Suprapubic skin (tissue), 4 donors: ENCODE measurements at regions not wholly inside any gene's neighbourhood (a gene's known extent, or its start where the extent isn't known, plus 50 kb on each side); places are given as distances from the start of the nearest gene placed in this dataset.

Experiments used
- DNase-seq, 2 donors: peaks; one replicate each; pipeline ENCODE4 v3.0.0-alpha.2; 2019; ENCODE audit warnings: low spot score in 2 of 2
- H3K27ac ChIP-seq: fragments of 200-600 bp; sonication (generic); one replicate; pipeline ENCODE4 v1.5.1; 2019
- H3K27me3 ChIP-seq: fragments of 200-600 bp; sonication (generic); one replicate; pipeline ENCODE4 v1.5.1; 2019
- H3K36me3 ChIP-seq: fragments of 200-600 bp; sonication (generic); one replicate; pipeline ENCODE4 v1.5.1; 2019
- H3K4me1 ChIP-seq: fragments of 200-600 bp; sonication (generic); one replicate; pipeline ENCODE4 v1.5.1; 2019
- H3K4me3 ChIP-seq: fragments of 200-600 bp; sonication (generic); one replicate; pipeline ENCODE4 v1.5.1; 2019; ENCODE audit warnings: mild to moderate bottlenecking
- H3K9me3 ChIP-seq: fragments of 200-600 bp; sonication (generic); one replicate; pipeline ENCODE4 v1.5.1; 2019
- EP300 ChIP-seq: sonication (generic); formaldehyde crosslinking; IDR thresholded peaks from one replicate; pipeline ENCODE4 v1.6.1; 2017; ENCODE audit warnings: antibody characterized with exemption
- POLR2A ChIP-seq, 2 donors: fragments of 450-650 bp; IDR thresholded peaks; one replicate each; pipeline ENCODE4 v1.6.1; 2017; ENCODE audit warnings: antibody characterized with exemption in 2 of 2, mild to moderate bottlenecking in 2 of 2, moderate library complexity in 2 of 2
- POLR2AphosphoS5 ChIP-seq, 3 donors: sonication (generic); formaldehyde crosslinking; IDR thresholded peaks; one replicate each; pipeline ENCODE4 v1.6.1; 2017; ENCODE audit warnings: antibody characterized with exemption in 3 of 3
- WGBS: methylation state at CpG from one replicate; pipeline ENCODE4 v1.1.5; 2018; 5-methylcytosine and 5-hydroxymethylcytosine counted together
- TF ChIP-seq, protein P1 (sequence below), 2 donors: fragments of 200-600 bp in 1 of 2; fragments of 450-650 bp in 1 of 2; sonication (generic) in 1 of 2; IDR thresholded peaks; one replicate each; pipeline ENCODE4 v1.5.1; 2016 to 2019; ENCODE audit warnings: antibody characterized with exemption in 2 of 2, mild to moderate bottlenecking in 1 of 2, moderate library complexity in 1 of 2

DNA sequence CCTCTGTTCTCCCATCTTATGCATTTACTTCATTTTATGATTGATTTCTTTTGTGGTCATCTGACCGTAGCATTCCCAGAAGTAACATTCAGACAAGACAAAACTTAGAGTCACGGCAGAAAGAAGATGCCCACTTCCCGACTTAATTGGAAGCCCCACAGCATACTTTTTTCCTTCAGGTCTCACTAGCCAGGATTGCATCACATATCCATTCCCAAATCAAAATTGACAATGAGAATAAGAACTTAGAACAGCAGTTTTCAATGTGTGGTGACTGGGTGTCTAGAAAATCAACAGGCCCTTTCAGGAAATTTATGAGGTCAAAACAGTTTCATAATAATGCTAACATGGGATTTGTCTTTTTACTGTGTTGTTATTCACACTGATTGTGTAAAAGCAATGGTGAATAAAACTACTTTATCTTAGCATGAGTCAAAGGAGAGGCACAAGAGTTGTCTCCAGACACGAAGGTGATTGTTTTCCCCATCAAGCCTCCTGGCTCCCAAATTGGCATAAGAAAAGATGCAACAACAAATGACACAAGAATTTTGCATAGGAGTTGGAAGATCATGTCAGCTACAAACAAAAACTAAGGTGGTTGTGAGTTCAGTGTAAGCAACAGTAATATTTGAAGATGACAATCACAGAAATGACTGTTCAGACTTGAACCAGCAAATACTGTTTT, 493.9 kb downstream of the HTR7 start:
- Histone ChIP-seq H3K9me3 (no peaks in the 10 kb centered on the region), H3K27me3 (no peaks in the 10 kb centered on the region), H3K27ac (no peak overlapping the region), H3K4me3 (no peak overlapping the region), H3K4me1 (no peaks in the 10 kb centered on the region), H3K36me3 (no peaks in the 10 kb centered on the region)
- DNase-seq = no peak
- WGBS = 70% methylated on average over 4 of the region's 4 CpGs
- no peak for TF ChIP-seq POLR2A (IDR thresholded peaks at IDR 0.05)
- no peak for TF ChIP-seq EP300
- TF ChIP-seq, protein P1, sequence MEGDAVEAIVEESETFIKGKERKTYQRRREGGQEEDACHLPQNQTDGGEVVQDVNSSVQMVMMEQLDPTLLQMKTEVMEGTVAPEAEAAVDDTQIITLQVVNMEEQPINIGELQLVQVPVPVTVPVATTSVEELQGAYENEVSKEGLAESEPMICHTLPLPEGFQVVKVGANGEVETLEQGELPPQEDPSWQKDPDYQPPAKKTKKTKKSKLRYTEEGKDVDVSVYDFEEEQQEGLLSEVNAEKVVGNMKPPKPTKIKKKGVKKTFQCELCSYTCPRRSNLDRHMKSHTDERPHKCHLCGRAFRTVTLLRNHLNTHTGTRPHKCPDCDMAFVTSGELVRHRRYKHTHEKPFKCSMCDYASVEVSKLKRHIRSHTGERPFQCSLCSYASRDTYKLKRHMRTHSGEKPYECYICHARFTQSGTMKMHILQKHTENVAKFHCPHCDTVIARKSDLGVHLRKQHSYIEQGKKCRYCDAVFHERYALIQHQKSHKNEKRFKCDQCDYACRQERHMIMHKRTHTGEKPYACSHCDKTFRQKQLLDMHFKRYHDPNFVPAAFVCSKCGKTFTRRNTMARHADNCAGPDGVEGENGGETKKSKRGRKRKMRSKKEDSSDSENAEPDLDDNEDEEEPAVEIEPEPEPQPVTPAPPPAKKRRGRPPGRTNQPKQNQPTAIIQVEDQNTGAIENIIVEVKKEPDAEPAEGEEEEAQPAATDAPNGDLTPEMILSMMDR (IDR thresholded peaks at IDR 0.05) = no peak
- no peak for TF ChIP-seq POLR2AphosphoS5 (IDR thresholded peaks at IDR 0.05)

DNA sequence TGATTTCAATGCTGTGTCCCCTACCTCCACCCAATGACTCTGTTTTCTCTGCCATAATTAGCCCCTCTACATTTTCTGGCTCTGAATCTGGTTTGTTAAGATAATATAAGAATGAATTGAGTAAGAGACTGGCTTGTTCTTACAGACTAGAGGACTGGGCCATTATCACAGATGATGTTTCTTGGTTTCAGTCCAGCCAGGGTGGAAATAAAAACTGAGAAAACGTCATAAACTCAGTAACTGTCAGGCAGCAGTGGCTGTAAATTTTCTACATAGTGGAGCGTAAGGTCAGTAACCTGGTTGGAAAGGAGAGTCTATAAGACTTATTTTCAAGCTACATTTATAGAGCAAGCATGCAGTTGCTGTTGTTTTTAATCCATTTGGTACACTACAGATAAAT, 485.4 kb downstream of the HTR7 start:
- Histone ChIP-seq H3K36me3 (no peaks in the 10 kb centered on the region), H3K9me3 (no peaks in the 10 kb centered on the region), H3K4me3 (no peak overlapping the region), H3K27ac (no peak overlapping the region), H3K27me3 (no peaks in the 10 kb centered on the region), H3K4me1 (no peaks in the 10 kb centered on the region)
- DNase-seq = no peak
- WGBS = 45% methylated on average over 2 of the region's 2 CpGs
- TF ChIP-seq, protein P1 (IDR thresholded peaks at IDR 0.05) = no peak

DNA sequence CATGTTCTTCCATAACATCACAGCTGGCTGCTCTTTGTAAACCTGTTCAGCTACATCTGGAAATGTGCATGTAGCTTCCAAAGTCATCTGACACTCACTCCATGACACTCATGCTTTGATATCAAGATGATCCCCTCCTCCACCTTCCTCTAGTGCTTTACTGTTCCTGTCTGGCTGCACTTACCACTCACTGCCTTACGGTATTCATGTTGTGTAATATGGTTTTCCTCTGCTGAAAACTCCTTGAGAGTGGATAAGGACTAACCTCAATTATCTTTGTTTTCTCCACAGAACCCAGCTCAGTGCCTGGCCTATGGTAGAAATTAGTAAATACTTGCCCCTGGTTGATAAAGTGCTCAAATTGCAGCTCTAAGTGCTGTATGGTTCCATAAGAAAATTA, 483.9 kb downstream of the HTR7 start:
- Histone ChIP-seq H3K27ac (no peak overlapping the region), H3K9me3 (no peaks in the 10 kb centered on the region), H3K4me3 (no peak overlapping the region), H3K36me3 (no peaks in the 10 kb centered on the region), H3K4me1 (no peaks in the 10 kb centered on the region), H3K27me3 (no peaks in the 10 kb centered on the region)
- 47% methylated on average over 1 of the region's 1 CpG for WGBS
- TF ChIP-seq EP300 = no peak
- TF ChIP-seq POLR2AphosphoS5 (IDR thresholded peaks at IDR 0.05) = no peak
- no peak for TF ChIP-seq POLR2A (IDR thresholded peaks at IDR 0.05)
- TF ChIP-seq, protein P1 (IDR thresholded peaks at IDR 0.05) = no peak
- DNase-seq = no peak

DNA sequence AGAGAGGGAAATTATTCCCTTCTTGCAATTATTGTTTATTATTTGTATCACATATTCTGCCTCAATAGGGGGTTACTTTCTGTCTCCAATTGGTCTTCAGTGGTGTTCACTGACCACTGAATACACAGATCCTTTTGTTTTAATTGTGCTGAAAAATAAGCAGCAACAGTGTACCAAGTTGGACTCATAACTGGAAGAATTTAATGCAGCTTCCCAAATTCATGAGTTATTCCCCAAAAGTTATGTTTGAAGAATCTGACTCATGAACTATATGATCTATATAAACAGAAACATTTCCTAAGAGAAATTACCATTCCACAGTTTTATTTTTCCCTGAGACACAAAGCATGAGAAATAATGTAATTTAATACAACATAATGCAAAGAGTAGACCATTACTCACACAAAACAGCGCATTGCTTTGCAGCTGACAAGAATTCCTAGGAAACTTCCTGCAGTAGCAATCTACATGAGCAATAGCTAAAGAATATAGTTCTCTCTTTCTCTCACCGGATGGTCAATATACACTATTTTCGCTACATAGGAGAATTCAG, 479.2 kb downstream of the HTR7 start:
- H3K9me3 ChIP-seq = no peaks in the 10 kb centered on the region
- H3K27ac ChIP-seq = no peak overlapping the region
- no peaks in the 10 kb centered on the region for H3K36me3 ChIP-seq
- H3K4me3 ChIP-seq = no peak overlapping the region
- no peaks in the 10 kb centered on the region for H3K27me3 ChIP-seq
- no peaks in the 10 kb centered on the region for H3K4me1 ChIP-seq
- TF ChIP-seq POLR2A (IDR thresholded peaks at IDR 0.05) (no peak), POLR2AphosphoS5 (IDR thresholded peaks at IDR 0.05) (no peak), EP300 (no peak)
- TF ChIP-seq, protein P1 (IDR thresholded peaks at IDR 0.05) = no peak
- 88% methylated on average over 3 of the region's 3 CpGs for WGBS
- DNase-seq = no peak

DNA sequence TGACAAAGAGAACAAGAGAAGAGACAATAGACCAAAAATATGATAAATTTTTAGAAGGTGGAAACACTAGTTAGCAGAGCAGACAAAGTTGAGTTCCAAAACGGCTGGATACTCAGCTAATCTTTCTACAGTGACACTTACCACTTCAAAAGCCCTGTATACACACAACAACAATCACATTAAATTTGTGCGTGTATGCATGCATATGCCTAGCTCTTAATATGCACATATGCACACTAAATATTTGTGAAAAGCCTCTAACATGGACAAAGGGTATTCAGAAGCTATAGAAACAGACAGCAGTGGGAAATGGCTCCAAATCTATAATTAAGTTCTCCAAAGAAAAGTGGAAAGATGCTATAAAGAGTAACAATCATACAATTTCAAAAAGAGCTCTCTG, 476.4 kb downstream of the HTR7 start:
- 56% methylated on average over 2 of the region's 2 CpGs for WGBS
- Histone ChIP-seq H3K4me3 (no peak overlapping the region), H3K27ac (no peak overlapping the region), H3K36me3 (no peaks in the 10 kb centered on the region), H3K27me3 (no peaks in the 10 kb centered on the region), H3K4me1 (no peaks in the 10 kb centered on the region), H3K9me3 (no peaks in the 10 kb centered on the region)
- TF ChIP-seq POLR2A (IDR thresholded peaks at IDR 0.05) (no peak), EP300 (no peak), POLR2AphosphoS5 (IDR thresholded peaks at IDR 0.05) (no peak)
- TF ChIP-seq, protein P1 (IDR thresholded peaks at IDR 0.05) = no peak
- DNase-seq = no peak
